SKM-1 (cell line): ENCODE measurements at regions not wholly inside any gene's neighbourhood (a gene's known extent, or its start where the extent isn't known, plus 50 kb on each side); places are given as distances from the start of the nearest gene placed in this dataset.
"Not testable (repeated sequence)": the region's sequence is repeated elsewhere in the genome, so short reads cannot be mapped to it uniquely, and the experiment has no call there.

Source experiments
- DNase-seq: peaks from one replicate; lab custom pipeline; 2025; ENCODE audit not compliant: unreplicated experiment; lab: John Stamatoyannopoulos, UW

DNA sequence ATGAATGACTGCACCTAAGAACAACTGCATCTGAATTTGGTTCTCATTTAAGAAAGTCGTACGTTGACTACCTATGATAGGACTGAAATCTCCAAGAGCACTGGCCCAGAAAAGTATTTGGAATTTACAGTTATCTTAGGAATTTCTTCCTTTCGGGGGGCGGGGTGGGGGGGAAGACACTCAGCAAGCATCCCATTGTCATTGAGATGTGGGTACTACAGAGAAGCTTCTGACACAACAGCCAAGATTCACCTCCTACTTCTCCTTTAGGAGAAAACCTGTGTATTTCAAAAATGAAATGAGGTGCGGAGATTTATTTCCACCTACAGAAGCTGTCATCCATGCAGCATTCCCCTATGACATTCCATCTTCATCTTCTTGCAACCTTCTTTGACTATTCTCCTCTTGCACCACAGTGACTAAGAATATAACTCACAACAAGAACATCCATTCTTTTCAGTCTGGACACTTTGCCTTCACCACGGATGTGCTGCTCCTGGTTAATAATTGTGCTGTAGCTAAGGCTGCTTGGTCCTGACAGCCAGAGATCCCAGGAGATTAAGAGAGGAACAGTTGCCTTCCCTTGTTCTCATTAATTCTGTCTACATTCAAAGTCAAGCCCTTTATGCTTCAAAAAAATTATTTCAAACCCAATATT is 98.4 kb upstream of the FRMD4A start:
- no peak for DNase-seq

DNA sequence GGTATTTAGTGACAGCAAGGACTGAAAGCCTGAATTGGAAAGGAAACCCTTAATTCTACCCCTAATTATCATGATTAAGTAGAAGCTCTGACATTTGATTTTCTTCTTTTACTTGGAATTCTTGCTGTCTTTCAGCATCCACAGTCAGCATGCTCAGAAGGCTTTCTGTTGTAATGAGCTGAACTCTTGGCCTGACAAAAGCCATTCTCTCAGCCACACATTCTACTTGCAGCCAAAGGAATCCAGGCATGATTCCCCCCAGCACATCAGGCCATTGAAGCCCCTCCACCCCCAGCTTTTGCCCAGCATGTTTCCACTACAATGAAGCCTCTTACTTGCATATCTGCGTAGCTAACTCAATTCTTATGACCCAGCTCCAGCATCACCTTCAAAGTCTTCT is 94.3 kb upstream of the FRMD4A start:
- no peak for DNase-seq

DNA sequence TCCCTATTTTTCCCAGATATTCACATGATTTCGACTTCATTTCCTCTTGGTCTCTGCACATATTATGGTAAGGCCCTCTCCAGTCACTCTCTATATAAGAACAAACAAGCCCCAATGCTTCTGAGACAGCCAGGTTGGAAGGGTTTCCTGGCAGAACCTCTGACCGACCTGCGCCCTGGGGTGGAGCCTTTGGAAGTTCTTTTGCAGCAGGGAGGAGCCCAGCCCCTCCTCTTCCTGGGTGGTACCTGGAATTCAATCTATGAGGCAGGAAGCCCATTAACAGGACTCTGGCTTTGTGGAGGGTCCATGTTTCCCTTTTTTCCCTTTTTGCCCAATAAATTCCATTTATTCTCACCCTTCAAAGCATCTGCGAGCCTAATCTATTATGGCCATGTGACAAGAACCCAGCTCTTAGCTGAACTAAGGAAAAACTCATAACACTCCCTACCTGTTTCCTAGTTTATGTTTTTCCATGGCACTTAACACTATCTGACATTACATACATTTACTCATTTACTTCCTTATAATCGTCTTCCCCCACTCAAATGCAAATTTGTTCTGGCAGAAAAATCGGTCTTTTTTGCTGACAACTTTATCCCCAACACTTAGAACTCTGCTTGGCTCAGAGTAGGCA is 92.5 kb upstream of the FRMD4A start:
- no peak for DNase-seq

DNA sequence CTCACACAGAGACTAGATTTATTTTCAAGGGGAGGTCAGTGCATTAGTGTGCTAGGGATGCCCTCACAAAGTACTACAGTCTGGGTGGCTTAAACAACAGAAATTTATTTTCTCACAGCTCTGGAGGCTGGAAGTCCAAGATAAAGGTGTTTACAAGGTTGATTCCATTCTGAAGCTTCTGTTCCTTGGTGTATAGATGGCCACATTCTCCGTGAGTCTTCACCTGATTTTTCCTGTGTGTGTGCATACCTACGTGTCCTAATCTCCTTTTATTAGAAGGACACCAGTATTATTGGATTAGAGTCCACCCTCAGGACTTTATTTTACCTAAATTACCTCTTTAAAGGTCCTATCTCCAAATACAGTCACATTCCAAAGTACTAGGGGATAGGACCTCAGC is 91.7 kb upstream of the FRMD4A start:
- DNase-seq, result no peak

DNA sequence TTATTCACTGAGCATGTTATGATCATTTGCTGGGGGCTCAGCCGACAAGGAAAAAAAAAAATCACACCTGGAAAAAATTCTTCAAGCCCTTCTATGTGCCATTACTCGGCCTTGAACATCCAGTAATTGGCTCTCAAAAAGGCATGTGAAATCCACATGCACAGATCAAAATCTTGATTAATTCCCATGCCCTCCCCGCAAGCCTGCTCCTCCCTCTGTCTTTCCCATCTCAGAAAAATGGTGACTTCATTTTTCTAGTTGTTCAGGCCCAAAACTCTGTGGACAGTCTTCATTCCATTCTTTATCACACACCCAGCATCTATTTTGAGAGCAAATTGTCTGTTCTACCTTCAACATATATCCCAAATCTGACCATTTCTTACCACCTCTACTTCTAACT is 91.2 kb upstream of the FRMD4A start:
- DNase-seq, result no peak

DNA sequence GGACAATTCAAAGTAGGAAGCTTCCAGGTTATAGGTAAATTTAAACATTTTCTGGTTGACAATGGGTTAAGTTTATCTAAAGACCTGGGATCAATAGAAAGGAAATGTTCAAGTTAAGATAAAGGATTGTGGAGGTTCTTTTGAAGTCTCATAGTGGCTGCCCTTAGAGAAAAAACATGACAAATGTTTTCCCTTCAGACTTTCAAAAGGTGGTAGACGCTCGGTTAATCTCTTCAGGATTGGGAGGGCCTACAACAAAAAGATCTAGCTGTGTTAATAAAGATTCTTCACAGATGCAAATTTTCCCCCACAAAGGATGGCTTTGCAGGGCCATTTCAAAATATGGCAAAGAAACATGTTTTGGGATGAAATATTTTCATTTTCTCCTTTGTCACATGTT is 86.6 kb upstream of the FRMD4A start:
- not testable (repeated sequence) for DNase-seq

DNA sequence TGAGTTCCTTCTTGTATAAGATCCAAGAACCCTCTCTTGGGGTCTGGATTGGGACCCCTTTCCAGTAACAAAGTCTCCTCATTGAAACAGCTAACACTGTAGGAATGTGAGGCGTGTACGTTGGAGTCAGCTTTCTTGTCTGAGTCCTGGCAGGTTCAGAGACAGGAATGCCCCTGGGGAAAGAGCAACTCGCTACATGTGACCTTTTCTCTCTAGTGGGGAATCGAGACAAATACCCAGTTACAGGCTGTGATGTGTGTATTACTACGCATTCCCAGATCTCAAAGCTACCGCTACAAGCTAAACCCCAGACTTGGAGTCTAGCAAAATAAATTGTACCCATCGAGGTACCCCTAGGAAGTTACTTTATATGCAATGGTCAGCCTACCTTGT is 85.6 kb upstream of the FRMD4A start:
- DNase-seq, result no peak

DNA sequence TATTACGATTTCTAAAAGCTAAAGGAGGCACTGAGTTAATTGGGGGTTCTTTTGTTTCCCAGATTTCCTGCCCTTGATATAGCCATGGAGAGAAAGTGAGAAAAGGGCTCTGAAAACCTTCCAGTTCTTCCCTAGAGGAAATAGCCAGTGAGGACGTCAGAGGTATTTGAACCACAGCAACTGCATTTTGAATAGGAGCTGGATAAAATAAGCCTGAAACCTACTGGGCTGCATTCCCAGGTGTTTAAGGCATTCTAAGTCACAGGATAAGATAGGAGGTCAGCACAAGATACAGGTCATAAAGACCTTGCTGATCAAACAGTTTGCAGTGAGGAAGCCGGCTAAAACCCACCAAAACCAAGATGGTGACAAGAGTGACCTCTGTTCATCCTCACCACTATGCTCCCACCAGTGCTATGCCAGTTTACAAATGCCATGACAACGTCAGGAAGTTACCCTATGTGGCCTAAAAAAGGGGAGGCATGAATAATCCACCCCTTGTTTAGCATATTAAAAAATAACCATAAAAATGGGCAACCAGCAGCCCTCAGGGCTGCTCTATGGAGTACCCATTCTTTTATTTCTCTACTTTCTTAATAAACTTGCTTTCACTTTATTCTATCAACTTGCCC is 85.1 kb upstream of the FRMD4A start:
- DNase-seq, result no peak

DNA sequence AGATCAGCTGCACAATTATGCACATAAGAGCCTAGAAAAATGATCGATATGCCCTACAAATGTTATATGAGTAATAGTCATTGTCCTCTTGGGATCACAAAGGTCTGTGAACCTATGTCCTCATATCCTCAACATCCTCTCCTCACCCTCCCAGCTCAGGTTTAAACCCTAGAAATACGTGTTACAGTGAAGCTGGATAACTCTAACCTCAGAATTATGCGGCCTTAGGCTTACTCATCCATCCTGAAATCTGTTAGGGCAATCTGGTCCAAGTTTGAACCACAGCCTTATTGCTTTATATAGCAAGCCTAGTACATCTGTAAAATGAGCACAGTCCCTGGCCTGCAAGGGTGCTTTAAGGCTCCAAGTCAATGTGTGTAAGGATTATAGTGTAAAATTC is 84.2 kb upstream of the FRMD4A start:
- DNase-seq, result no peak

DNA sequence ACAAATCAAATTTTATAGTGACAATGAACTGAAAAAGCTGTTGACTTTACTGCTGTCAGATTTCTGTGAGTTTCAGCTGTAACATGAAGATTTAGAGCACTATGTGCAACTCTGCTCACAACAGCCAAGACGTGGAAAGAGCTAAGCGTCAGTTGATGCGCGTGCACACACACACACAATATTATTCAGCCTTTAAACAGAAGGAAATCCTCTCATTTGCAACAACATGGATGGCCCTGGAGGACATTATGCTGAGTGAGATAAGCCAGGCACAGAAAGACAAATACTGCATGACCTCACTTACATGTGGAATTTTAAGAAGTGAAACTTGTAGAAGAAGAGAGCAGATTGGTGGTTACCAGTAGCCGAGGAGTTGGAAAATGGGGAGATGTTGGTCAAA is 82.8 kb upstream of the FRMD4A start:
- no peak for DNase-seq

DNA sequence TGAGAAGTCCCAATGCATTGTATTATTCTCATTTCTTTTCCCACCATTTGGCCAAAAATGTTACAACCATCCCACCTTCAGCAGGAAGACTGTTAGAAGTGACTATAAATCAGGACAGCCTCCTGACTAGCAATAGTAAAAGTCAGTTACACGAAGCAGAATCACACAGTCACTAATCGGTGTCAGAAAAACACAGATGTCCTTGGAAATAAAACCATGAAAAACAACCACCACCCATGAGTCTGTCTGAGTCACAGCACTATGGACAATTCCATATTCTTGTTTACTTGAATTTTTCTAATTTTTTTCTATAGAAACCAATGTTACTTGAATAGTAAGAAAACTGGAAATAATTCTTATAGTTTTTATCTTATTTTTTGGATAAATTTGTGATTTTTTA is 81.9 kb upstream of the FRMD4A start:
- no peak for DNase-seq

DNA sequence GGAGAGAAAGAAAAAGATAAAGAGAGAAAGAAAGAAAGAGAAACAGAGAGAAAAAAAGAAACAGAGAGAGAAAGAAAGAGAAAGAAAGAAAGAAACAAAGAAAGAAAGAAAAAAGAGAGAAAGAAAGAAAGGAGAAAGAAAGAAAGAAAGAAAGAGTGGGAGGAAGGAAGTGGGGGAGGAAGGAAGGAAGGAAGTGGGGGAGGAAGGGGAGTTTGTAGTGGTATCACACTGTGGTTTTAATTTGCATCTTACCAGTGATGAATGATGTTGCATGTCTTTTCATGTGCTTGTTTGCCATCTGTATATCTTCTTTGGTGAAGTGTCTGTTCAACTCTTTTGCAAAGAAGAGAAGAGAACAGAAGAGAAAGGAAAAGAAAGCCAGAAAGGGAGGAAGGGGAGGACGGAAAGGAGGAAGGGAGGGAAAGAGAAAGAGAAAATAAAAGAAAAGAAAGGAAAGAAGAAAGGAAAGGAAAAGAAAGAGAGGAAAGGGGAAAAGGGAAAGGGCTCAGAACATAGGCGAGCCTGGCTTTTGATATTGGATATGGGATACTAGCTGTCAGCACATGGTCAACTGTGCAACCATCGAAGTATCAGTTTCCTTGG is 79.2 kb upstream of the FRMD4A start:
- DNase-seq, result no peak

DNA sequence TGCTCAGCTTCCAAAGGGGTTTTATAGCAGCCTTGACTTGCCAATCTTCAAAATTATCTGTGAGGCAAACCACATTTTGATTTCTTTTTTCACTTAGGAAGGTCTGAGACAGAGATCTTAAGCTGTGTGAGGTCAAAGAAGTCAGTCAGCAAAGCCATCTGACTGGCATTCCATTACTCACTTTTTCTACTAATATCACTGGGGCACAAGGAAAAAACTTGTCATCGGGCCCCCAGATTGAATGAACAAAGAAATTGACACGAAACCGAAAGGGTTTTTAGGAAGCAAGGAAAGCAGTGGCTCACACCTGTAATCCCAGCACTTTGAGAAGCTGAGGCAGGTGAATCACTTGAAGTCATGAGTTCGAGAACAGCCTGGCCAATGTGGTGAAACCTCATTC is 78.5 kb upstream of the FRMD4A start:
- no peak for DNase-seq

DNA sequence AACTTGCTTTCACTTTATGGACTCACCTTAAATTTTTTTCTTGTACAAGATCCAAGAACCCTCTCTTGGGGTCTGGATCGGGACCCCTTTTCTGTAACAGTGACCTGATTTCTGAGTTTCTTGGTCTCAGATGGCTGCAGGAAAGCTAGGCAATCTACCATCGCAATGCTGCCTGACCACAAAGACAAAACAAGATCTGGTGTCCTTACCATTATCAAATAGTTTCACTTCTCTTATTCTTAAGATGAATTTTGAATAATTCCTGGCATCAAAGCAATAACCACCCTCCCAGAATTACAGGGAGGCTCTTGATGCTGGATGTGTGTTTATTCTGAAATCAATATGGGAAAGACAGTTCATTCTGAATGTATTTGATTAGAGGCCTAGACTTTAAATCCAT is 77.4 kb upstream of the FRMD4A start:
- no peak for DNase-seq

DNA sequence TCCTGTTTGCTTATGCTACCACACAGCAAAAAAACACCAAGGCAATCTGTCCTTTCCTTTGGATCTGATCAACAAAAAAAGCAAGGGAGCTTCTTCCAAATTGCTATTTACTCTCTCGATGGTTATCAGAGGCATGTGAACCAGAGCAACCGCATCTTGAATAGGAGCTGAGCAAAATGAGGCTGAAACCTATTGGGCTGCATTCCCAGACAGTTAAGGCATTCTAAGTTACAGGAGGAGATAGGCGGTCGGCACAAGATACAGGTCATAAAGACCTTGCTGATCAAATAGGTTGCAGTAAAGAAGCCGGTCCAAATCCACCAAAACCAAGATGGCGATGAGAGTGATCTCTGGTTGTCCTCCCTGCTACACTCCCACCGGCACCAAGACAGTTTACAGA is 76.8 kb upstream of the FRMD4A start:
- DNase-seq, result no peak

DNA sequence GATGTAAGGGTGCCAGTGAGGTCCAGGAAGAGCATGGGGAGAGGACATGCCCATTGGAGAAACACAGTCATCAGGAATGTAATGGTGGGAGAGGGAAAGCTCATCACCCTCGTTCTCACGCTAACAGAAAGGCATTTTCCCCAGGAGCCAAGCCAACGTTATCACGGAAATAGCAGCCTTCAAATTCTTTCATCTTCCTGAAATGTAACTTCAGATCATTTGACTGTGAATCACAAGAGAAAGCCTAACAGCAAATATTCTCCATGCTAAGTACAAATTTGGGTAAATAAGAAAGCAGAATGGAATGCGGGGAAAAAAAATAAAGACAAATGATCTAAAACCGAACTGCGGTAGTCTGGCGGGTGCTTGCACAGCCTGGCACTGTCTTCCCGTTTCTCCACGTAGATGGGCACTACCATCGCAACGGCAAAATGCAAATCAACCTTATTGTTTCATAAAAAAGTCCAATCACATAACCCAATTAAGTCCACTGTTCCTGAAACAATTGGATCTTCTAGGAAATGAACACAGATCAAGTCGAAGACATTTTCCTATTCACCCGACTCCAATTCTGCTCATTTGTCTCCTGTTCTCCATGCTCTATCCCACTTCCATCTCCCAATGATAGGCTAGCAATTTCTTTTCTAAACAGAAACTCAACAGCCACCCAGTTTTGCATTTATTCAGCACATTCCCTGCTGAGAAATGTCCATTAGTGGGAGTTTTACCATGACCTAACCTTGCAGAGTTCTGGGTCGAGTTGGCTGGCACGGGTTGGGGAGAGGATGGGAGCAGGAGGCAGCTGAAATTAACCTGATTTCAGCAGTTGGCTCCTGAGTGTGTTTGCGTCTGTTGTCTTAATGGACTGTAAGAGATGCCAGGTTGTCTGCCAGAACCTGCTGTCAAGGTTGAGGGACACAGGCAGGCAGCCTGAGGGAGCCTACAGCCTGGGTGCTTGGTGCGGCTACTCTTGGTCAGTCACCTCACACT is 74.6 kb upstream of the FRMD4A start:
- DNase-seq, result no peak

DNA sequence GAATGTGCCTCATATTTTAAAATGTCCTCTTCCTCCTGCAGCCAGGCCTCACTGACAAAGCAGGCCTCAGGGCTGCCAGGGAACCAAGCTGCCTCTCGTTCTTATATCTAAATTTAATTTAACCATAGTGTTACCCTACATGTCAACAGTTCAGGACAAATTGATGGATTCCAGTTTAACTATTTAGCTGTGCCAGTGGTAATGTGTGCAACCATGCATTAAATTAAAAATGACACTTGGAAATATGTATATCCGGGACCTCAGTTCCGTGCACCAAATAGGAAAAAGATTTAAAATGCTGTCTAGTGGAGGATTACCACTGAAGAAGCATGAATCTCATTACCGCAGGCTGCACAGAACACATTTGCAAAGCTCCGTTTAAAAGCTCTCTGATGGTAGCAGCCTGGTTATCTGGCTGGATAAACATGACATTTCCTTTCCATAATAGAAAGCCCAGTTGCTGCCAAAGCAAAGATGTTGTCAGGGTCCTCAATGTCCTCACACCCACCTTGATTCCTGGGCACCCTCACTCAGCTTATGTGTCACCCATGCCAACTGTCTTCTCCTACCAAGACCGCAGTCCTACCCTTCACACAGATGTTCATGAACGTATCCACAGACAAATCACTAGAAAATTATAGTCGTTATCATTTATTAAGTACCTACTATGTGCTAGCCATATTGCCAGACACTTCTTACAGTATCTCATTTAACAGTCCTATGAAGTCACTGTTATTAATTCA is 73.3 kb upstream of the FRMD4A start:
- no peak for DNase-seq

DNA sequence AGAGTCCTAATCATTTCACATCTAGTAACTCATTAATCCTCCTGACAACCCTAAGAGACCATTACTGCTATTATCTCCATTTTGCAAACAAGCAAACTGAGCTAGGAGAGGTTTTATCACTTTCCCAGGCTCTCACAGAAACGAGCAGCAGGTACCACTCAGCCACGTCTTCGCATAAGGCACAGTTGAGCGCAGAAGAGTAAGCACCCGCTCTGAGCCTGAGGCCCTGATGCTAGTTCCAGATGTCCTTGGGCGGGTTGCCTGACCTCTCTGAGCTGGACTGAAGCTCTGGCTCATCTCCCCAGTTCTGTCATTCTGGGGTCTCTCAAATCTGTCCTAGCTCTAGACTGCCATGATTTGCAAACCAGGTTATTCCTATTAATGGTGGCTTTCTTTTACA is 72.6 kb upstream of the FRMD4A start:
- no peak for DNase-seq

DNA sequence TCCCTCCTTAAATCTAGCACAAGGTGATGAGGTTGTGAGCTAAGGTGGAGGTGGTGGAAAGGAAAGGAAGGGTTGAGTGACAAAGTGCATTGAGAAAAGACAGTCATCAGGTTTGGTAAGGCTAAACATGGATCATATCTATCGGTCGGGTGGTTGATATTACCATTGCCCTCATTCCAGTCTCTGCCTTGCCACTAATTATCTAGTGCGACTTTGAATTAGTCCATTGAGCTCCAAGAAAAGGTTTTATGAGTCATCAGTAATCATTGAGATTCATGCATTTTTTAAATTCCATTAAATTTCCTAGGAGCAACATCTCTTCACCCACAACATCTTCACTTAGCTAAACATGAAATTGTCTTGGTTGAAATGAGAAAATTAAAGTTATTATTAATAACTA is 68.9 kb upstream of the FRMD4A start:
- DNase-seq, result no peak

DNA sequence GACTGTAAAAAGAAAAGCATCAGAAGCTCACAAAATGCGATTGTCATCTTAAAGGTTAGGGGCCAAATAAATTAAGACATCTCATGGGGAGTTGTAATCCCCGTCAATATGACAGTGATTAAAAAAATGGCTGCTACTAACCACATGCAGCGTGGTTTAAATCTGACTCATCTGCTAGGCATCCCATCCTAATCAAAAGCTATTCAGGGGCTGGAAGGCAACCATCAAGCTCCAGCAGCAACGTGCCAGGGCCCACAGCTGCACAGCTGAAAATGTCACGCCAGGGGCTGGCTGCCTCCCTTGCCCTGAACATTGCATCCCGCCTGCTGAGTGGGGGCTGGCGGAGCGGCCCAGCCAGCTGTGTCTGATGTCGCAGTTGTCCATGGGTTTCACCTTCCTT is 66.3 kb upstream of the FRMD4A start:
- no peak for DNase-seq
